Fibroblast of villous mesenchyme (primary cell): ENCODE measurements at regions not wholly inside any gene's neighbourhood (a gene's known extent, or its start where the extent isn't known, plus 50 kb on each side); places are given as distances from the start of the nearest gene placed in this dataset.

Source experiments
- DNase-seq: peaks from one replicate; pipeline ENCODE4 v3.0.0-alpha.2; 2010; ENCODE audit warnings: low read depth
- H3K4me3 ChIP-seq: 2 replicates; pipeline ENCODE4 v1.5.1; 2011; ENCODE audit warnings: low read depth, mild to moderate bottlenecking, low read length
- TF ChIP-seq, protein P1 (sequence below): IDR thresholded peaks from 2 replicates; pipeline ENCODE4 v1.5.1; 2012; ENCODE audit warnings: low read depth, mild to moderate bottlenecking, low read length; ENCODE audit not compliant: insufficient read depth

DNA sequence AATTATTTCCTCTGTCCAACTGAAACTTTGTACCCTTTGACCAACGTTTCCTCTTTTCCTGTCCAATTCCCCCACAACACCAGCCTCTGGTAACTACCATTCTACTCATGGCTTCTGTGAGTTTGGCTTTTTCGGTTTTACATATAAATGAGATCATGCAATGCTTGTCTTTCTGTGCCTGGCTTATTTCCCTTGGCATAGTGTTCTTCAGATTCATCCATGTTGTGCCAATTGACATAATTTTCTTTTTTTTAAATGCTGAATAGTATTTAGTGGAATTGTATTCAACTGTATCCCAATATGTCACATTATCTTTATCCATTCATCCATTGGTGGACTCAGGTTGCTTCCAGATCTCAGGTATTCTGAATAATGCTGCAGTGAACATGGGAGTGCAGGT, 222.5 kb upstream of the GALNTL6 start:
- H3K4me3 ChIP-seq = no peak overlapping the region
- TF ChIP-seq, protein P1, sequence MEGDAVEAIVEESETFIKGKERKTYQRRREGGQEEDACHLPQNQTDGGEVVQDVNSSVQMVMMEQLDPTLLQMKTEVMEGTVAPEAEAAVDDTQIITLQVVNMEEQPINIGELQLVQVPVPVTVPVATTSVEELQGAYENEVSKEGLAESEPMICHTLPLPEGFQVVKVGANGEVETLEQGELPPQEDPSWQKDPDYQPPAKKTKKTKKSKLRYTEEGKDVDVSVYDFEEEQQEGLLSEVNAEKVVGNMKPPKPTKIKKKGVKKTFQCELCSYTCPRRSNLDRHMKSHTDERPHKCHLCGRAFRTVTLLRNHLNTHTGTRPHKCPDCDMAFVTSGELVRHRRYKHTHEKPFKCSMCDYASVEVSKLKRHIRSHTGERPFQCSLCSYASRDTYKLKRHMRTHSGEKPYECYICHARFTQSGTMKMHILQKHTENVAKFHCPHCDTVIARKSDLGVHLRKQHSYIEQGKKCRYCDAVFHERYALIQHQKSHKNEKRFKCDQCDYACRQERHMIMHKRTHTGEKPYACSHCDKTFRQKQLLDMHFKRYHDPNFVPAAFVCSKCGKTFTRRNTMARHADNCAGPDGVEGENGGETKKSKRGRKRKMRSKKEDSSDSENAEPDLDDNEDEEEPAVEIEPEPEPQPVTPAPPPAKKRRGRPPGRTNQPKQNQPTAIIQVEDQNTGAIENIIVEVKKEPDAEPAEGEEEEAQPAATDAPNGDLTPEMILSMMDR = no peak
- no peak for DNase-seq

DNA sequence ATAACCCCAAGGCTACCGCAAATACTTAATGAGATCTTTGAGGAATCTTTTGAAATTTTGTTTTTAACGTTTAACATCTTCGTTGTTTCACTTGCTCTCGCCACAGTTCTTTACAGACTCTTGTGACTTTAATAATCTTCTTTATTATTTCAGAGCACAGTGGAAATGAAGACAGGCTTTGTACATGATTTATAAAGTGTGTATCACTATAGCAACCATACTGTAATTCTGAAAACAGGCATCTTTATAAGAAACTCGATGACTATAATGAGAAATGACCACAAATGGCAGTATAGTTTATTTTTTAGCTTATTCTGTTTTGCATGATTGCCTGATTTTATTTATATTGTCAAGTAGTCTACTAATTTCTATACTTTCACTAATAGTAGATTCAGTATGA, 224.4 kb upstream of the GALNTL6 start:
- no peak for DNase-seq
- TF ChIP-seq, protein P1 = no peak
- no peak overlapping the region for H3K4me3 ChIP-seq

DNA sequence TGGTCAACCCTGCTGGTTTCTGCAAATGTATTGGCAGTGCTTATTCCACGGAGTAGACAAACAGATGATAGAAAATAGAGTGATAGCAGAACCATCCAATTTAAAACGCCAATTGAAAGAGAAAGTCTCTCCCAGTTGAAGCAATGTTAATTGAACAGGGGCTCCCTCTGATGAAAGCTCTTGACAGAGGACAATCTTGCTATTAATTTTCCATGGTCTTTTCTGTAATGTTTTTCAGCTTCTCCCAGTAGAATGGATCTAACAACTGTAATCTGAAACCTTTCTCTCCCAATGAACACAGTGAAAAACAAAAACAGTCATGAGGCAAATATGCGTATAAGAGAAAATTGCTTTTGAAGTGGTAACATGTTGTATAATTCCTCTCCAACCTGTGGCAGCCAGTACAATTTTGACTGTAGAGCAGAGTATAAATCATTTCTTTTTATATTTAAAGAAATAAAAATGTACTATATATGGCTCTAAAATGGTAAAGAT, 225.1 kb upstream of the GALNTL6 start:
- no peak overlapping the region for H3K4me3 ChIP-seq
- TF ChIP-seq, protein P1 = no peak
- DNase-seq = no peak

DNA sequence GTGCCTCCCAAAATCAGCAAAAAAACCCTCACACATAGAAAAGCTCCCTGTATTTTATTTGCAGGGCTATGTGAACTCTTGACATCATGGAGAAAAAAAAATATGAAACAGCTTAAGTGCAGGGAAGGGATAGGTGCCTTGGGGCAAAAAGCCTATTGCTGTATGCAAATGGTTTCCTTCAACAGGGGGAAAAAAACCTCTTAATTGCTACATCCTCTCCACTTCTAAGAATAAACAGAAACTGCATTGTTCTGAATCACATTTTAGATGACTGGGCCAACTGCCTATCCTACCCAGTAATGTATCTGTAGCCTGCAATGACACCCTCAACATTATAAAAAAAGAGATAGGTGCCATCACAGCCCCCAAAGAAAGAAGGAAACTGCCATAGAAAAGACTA, 229.4 kb upstream of the GALNTL6 start:
- TF ChIP-seq, protein P1 = no peak
- DNase-seq = no peak
- H3K4me3 ChIP-seq = no peak overlapping the region

DNA sequence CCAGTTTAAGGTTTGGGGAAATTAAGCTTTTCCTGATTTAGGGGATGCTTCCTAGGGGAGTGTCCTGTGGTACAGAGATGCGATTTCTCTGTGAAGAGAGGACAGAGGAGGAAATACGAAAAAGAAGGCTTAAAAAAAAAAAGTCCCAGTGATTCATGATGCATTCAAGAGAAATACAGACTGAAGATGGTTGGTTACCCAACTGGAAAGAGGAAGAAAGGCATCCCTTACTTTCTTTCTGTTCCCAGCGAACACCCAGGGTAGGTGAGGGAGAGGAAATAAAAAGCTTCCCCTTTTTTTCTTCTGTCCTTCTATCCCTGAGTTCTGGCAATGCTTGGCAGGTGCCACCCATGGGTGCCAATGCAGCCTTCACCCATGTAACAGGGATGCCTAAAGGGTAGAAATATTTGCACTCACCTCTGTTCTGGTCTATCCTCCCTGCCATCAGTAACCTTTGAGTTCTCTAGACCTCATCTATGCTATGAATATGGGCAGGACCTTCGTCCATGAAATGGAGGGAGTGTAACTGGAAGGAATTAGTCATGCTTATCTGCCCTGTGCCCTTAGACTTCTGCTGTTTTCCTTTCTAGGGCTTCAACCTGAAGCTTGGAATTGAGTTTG, 230.1 kb upstream of the GALNTL6 start:
- H3K4me3 ChIP-seq = no peak overlapping the region
- no peak for DNase-seq
- TF ChIP-seq, protein P1 = no peak

DNA sequence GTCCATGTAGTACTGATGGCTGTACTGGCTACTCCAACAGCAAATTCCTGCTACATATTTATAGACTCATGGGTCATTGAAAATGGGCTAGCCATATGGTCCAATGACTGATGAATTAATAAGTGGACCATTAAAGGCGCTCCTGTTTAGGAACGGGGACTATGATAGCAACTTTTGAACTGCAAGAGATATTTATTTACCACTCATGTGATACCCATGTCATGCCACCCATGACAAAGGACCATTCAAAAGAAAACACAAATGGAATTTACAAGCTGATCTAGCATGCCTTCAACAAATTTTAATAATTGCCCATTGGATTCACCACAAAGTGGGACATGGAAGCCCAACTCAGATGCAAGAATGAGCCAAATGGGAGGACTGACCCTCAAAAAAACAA, 240.0 kb upstream of the GALNTL6 start:
- no peak overlapping the region for H3K4me3 ChIP-seq
- no peak for DNase-seq
- TF ChIP-seq, protein P1 = no peak
